WTC11 (cell line): ENCODE measurements at regions not wholly inside any gene's neighbourhood (a gene's known extent, or its start where the extent isn't known, plus 50 kb on each side); places are given as distances from the start of the nearest gene placed in this dataset.

Experiments
- AFF4 ChIP-seq: sonication (generic); formaldehyde crosslinking; IDR thresholded peaks from 2 replicates; pipeline ENCODE4 v1.8.1; 2023; ENCODE audit warnings: mild to moderate bottlenecking, missing genetic modification reagents, borderline replicate concordance
- ATF2 ChIP-seq: sonication (generic); formaldehyde crosslinking; IDR thresholded peaks from 2 replicates; pipeline ENCODE4 v1.8.1; 2022; ENCODE audit warnings: low read depth, missing genetic modification reagents, borderline replicate concordance
- CTCF ChIP-seq: fragments of 200-600 bp; IDR thresholded peaks from 2 replicates; pipeline ENCODE4 v1.8.0; 2022; ENCODE audit warnings: antibody characterized with exemption
- E2F5 ChIP-seq: sonication (generic); formaldehyde crosslinking; IDR thresholded peaks from 2 replicates; pipeline ENCODE4 v1.8.1; 2022; ENCODE audit warnings: mild to moderate bottlenecking, moderate library complexity, missing genetic modification reagents
- FOXK1 ChIP-seq: sonication (generic); formaldehyde crosslinking; IDR thresholded peaks from 2 replicates; pipeline ENCODE4 v1.8.0; 2022; ENCODE audit warnings: mild to moderate bottlenecking, moderate library complexity, missing genetic modification reagents
- MAX ChIP-seq: sonication (generic); formaldehyde crosslinking; IDR thresholded peaks from 2 replicates; pipeline ENCODE4 v1.8.0; 2022; ENCODE audit warnings: mild to moderate bottlenecking, missing genetic modification reagents
- SMAD3 ChIP-seq: sonication (generic); formaldehyde crosslinking; IDR thresholded peaks from 2 replicates; pipeline ENCODE4 v1.8.0; 2022; ENCODE audit warnings: missing genetic modification reagents, mild to moderate bottlenecking, borderline replicate concordance

GRCh38 chr6:68040312-68040778 lies 594.7 kb upstream of the ADGRB3 start:
- TF ChIP-seq AFF4 (CRISPR knock-in tag) (no peak), CTCF (no peak), SMAD3 (CRISPR knock-in tag) (no peak), FOXK1 (CRISPR knock-in tag) (no peak), E2F5 (CRISPR knock-in tag) (no peak), ATF2 (CRISPR knock-in tag) (no peak), MAX (no peak)
